GM18861 (cell line): ENCODE measurements at regions not wholly inside any gene's neighbourhood (a gene's known extent, or its start where the extent isn't known, plus 50 kb on each side); places are given as distances from the start of the nearest gene placed in this dataset.
"Not testable (repeated sequence)": the region's sequence is repeated elsewhere in the genome, so short reads cannot be mapped to it uniquely, and the experiment has no call there.

Source experiments
- ATAC-seq: cut with Tn5 transposase; IDR thresholded peaks from one replicate; pipeline ENCODE4 v1.9.1; 2021; ENCODE audit not compliant: unreplicated experiment

- no peak for ATAC-seq
Observed at GRCh38 chr6:12348530-12349511, 58.7 kb downstream of the EDN1 start.

GRCh38 chr6:12350644-12351170 is 60.5 kb downstream of the EDN1 start:
- no peak for ATAC-seq

- no peak for ATAC-seq
Observed at GRCh38 chr6:12351672-12352071, 61.5 kb downstream of the EDN1 start.

- ATAC-seq: no peak
Observed at GRCh38 chr6:12353731-12354130, 63.6 kb downstream of the EDN1 start.

GRCh38 chr6:12354499-12354898 is 64.3 kb downstream of the EDN1 start:
- ATAC-seq: peak; percentile 66

GRCh38 chr6:12355354-12355753 is 65.2 kb downstream of the EDN1 start:
- ATAC-seq: no peak

GRCh38 chr6:12356431-12356830 is 66.3 kb downstream of the EDN1 start:
- ATAC-seq: no peak

- peak; percentile 62 for ATAC-seq
Observed at GRCh38 chr6:12356983-12357972, 67.1 kb downstream of the EDN1 start.

- ATAC-seq: no peak
Observed at GRCh38 chr6:12359036-12359435, 68.9 kb downstream of the EDN1 start.

- no peak for ATAC-seq
Observed at GRCh38 chr6:12361042-12361765, 71.0 kb downstream of the EDN1 start.

- not testable (repeated sequence) for ATAC-seq
Observed at GRCh38 chr6:12363277-12363650, 73.1 kb downstream of the EDN1 start.

GRCh38 chr6:12363651-12364381 is 73.7 kb downstream of the EDN1 start:
- peak; percentile 70 for ATAC-seq

GRCh38 chr6:12364621-12365020 is 74.5 kb downstream of the EDN1 start:
- no peak for ATAC-seq

- ATAC-seq: no peak
Observed at GRCh38 chr6:12366731-12367130, 76.6 kb downstream of the EDN1 start.

GRCh38 chr6:12367412-12367811 is 77.3 kb downstream of the EDN1 start:
- ATAC-seq: no peak

- no peak for ATAC-seq
Observed at GRCh38 chr6:12369355-12369754, 79.2 kb downstream of the EDN1 start.

- peak; percentile 58 for ATAC-seq
Observed at GRCh38 chr6:12369781-12370262, 79.7 kb downstream of the EDN1 start.

GRCh38 chr6:12371151-12371550 is 81.0 kb downstream of the EDN1 start:
- ATAC-seq: no peak

GRCh38 chr6:12371641-12372146 is 81.5 kb downstream of the EDN1 start:
- ATAC-seq: peak; percentile 52

- no peak for ATAC-seq
Observed at GRCh38 chr6:12379181-12379580, 89.0 kb downstream of the EDN1 start.
